ENCODE measurements at regions not wholly inside any gene's neighbourhood (a gene's known extent, or its start where the extent isn't known, plus 50 kb on each side); places are given as distances from the start of the nearest gene placed in this dataset.

GRCh38 chr5:133707629-133708028 lies 95.3 kb upstream of the FSTL4 start:
- Histone ChIP-seq H3K4me1 (no peaks in the 10 kb centered on the region), H3K27ac (no peak overlapping the region), H3K36me3 (no peaks in the 10 kb centered on the region), H3K27me3 (no peaks in the 10 kb centered on the region), H3K4me3 (replicated peaks in 1 of 3) (no peak overlapping the region), H3K9me3 (no peaks in the 10 kb centered on the region)
- WGBS, 2 donors, result 64 to 72% methylated on average over 2 of the region's 2 CpGs
- no peak for DNase-seq
- TF ChIP-seq POLR2A (IDR thresholded peaks at IDR 0.05) (no peak), CTCF (IDR thresholded peaks at IDR 0.05) (no peak)
- intact Hi-C loops (cut with DNase I), result no loop called here

- Histone ChIP-seq H3K27ac (no peak overlapping the region), H3K36me3 (no peaks in the 10 kb centered on the region), H3K27me3 (no peaks in the 10 kb centered on the region), H3K4me3 (replicated peaks in 1 of 3) (no peak overlapping the region), H3K9me3 (no peaks in the 10 kb centered on the region), H3K4me1 (no peaks in the 10 kb centered on the region)
- DNase-seq, result no peak
- TF ChIP-seq POLR2A (IDR thresholded peaks at IDR 0.05), result no peak
- no peak for TF ChIP-seq CTCF (IDR thresholded peaks at IDR 0.05)
- 82 to 84% methylated on average over 10 of the region's 10 CpGs for WGBS, 2 donors
- intact Hi-C loops (cut with DNase I), result no loop called here
These were observed 94.4 kb upstream of the FSTL4 start for GRCh38 chr5:133706506-133707430.

- DNase-seq, result no peak
- H3K27me3 ChIP-seq, result no peaks in the 10 kb centered on the region
- intact Hi-C loops (cut with DNase I), result no loop called here
- no peaks in the 10 kb centered on the region for H3K4me1 ChIP-seq
- no peak overlapping the region for H3K27ac ChIP-seq
- H3K9me3 ChIP-seq, result no peaks in the 10 kb centered on the region
- WGBS, 2 donors, result 91 to 100% methylated on average over 3 of the region's 3 CpGs
- H3K36me3 ChIP-seq, result no peaks in the 10 kb centered on the region
- no peak for TF ChIP-seq POLR2A (IDR thresholded peaks at IDR 0.05)
- TF ChIP-seq CTCF (IDR thresholded peaks at IDR 0.05), result no peak
- H3K4me3 ChIP-seq (replicated peaks in 1 of 3), result no peak overlapping the region
These were observed 93.0 kb upstream of the FSTL4 start for GRCh38 chr5:133705331-133705730.

GRCh38 chr5:133704411-133704810 lies 92.1 kb upstream of the FSTL4 start:
- 90 to 95% methylated on average over 2 of the region's 2 CpGs for WGBS, 2 donors
- no peak for DNase-seq
- TF ChIP-seq POLR2A (IDR thresholded peaks at IDR 0.05) (no peak), CTCF (IDR thresholded peaks at IDR 0.05) (no peak)

GRCh38 chr5:133703935-133704334 lies 91.6 kb upstream of the FSTL4 start:
- DNase-seq, result no peak
- H3K27me3 ChIP-seq, result no peaks in the 10 kb centered on the region
- H3K4me3 ChIP-seq (replicated peaks in 1 of 3), result no peak overlapping the region
- H3K4me1 ChIP-seq, result no peaks in the 10 kb centered on the region
- H3K9me3 ChIP-seq, result no peaks in the 10 kb centered on the region
- no peak overlapping the region for H3K27ac ChIP-seq
- no peaks in the 10 kb centered on the region for H3K36me3 ChIP-seq
- TF ChIP-seq CTCF (IDR thresholded peaks at IDR 0.05), result no peak
- no peak for TF ChIP-seq POLR2A (IDR thresholded peaks at IDR 0.05)
- intact Hi-C loops (cut with DNase I), result no loop called here
- 86 to 100% methylated on average over 1 of the region's 1 CpG for WGBS, 2 donors

More at GRCh38 chr5:133704411-133704810, 92.1 kb upstream of the FSTL4 start:
- no peak overlapping the region for H3K4me3 ChIP-seq (replicated peaks in 1 of 3)
- H3K36me3 ChIP-seq, result no peaks in the 10 kb centered on the region
- intact Hi-C loops (cut with DNase I), result no loop called here
- H3K9me3 ChIP-seq, result no peaks in the 10 kb centered on the region
- no peaks in the 10 kb centered on the region for H3K4me1 ChIP-seq
- no peaks in the 10 kb centered on the region for H3K27me3 ChIP-seq
- H3K27ac ChIP-seq, result no peak overlapping the region

All from thyroid gland (tissue), 4 donors.